Keratinocyte (primary cell): ENCODE measurements at regions not wholly inside any gene's neighbourhood (a gene's known extent, or its start where the extent isn't known, plus 50 kb on each side); places are given as distances from the start of the nearest gene placed in this dataset.

Experiments used
- DNase-seq: peaks from one replicate; pipeline ENCODE4 v3.0.0-alpha.2; 2011; ENCODE audit warnings: low read depth, missing footprints, low spot score
- FAIRE-seq: peaks from 2 replicates; lab custom pipeline; 2011; peaks lifted over from hg19 to GRCh38; lab: Jason Lieb, UNC
- H2AFZ ChIP-seq: 2 replicates; pipeline ENCODE4 v1.6.0; 2012; ENCODE audit warnings: low read length, control low read depth, inconsistent platforms; ENCODE audit not compliant: control insufficient read depth
- H3K27ac ChIP-seq: 2 replicates; pipeline ENCODE4 v1.5.1; 2011; ENCODE audit warnings: low read length; ENCODE audit not compliant: control insufficient read depth, insufficient read depth
- H3K27me3 ChIP-seq: 3 replicates; pipeline ENCODE4 v1.6.0; 2011; ENCODE audit warnings: low read length; ENCODE audit not compliant: control insufficient read depth, insufficient read depth; ENCODE audit errors: extremely low read depth
- H3K36me3 ChIP-seq, 2 experiments: 2 replicates in 1 of 2; 3 replicates in 1 of 2; pipeline ENCODE4 v1.5.1; 2011; ENCODE audit warnings: low read length in 2 of 2, mild to moderate bottlenecking in 1 of 2; ENCODE audit not compliant: control insufficient read depth in 2 of 2, insufficient read depth in 2 of 2; ENCODE audit errors: extremely low read depth in 1 of 2
- H3K4me1 ChIP-seq: 3 replicates; pipeline ENCODE4 v1.5.1; 2011; ENCODE audit warnings: low read length; ENCODE audit not compliant: control insufficient read depth, insufficient read depth; ENCODE audit errors: extremely low read depth
- H3K4me2 ChIP-seq: 3 replicates; pipeline ENCODE4 v1.6.0; 2011; ENCODE audit warnings: low read depth, low read length; ENCODE audit not compliant: control insufficient read depth, insufficient read depth; ENCODE audit errors: extremely low read depth
- H3K4me3 ChIP-seq, 3 experiments: fragments of 200-600 bp in 1 of 3; sonication (generic) in 1 of 3; 2 replicates in 2 of 3; 3 replicates in 1 of 3; pipeline ENCODE4 v1.5.1; 2011 to 2016; ENCODE audit warnings: low read length in 3 of 3, mild to moderate bottlenecking in 3 of 3, control low read depth in 2 of 3, inconsistent platforms in 1 of 3, low read depth in 1 of 3, mixed read lengths in 1 of 3, mixed run types in 1 of 3, moderate library complexity in 1 of 3; ENCODE audit not compliant: control insufficient read depth in 2 of 3, insufficient read depth in 2 of 3; ENCODE audit errors: extremely low read depth in 1 of 3
- H3K79me2 ChIP-seq: 2 replicates; pipeline ENCODE4 v1.6.0; 2012; ENCODE audit warnings: low read length; ENCODE audit not compliant: control insufficient read depth, insufficient read depth
- H3K9ac ChIP-seq: 3 replicates; pipeline ENCODE4 v1.6.0; 2011; ENCODE audit warnings: low read length; ENCODE audit not compliant: control insufficient read depth, insufficient read depth; ENCODE audit errors: extremely low read depth
- H3K9me1 ChIP-seq: 3 replicates; pipeline ENCODE4 v1.6.0; 2011; ENCODE audit warnings: low read length; ENCODE audit not compliant: control insufficient read depth, insufficient read depth; ENCODE audit errors: extremely low read depth
- H3K9me3 ChIP-seq: 2 replicates; pipeline ENCODE4 v1.5.1; 2012; ENCODE audit warnings: low read depth, low read length; ENCODE audit not compliant: control insufficient read depth
- H4K20me1 ChIP-seq: 3 replicates; pipeline ENCODE4 v1.6.0; 2011; ENCODE audit warnings: low read length; ENCODE audit not compliant: control insufficient read depth, insufficient read depth; ENCODE audit errors: extremely low read depth
- CTCF ChIP-seq, 3 experiments: IDR thresholded peaks in 1 of 3; conservative IDR thresholded peaks in 1 of 3; optimal IDR thresholded peaks in 1 of 3; 2 replicates in 2 of 3; 3 replicates in 1 of 3; pipeline versions ENCODE3 to v1.5.1; 2011; ENCODE audit warnings: low read length in 3 of 3, mild to moderate bottlenecking in 3 of 3, moderate library complexity in 2 of 3, control low read depth in 1 of 3, inconsistent platforms in 1 of 3; ENCODE audit not compliant: insufficient read depth in 2 of 3; ENCODE audit errors: extremely low read depth in 1 of 3
- EZH2 ChIP-seq: IDR thresholded peaks from one replicate; pipeline ENCODE4 v1.6.1; 2012; ENCODE audit warnings: inconsistent platforms, mild to moderate bottlenecking, low read length, moderate library complexity
- dilution Hi-C: fragments of 300-500 bp; cut with MboI; formaldehyde crosslinking; loops from one replicate; pipeline ENCODE4 v1.7.0; 2020; ENCODE audit warnings: low sequenced_read_pairs; ENCODE audit not compliant: extremely low pct_ligation_motif_present

GRCh38 chr10:133032231-133032630, 55.5 kb upstream of the ADGRA1 start:
- H3K27ac ChIP-seq = no peak overlapping the region
- H3K9me3 ChIP-seq = no peaks in the 10 kb centered on the region
- H3K4me3 ChIP-seq = no peak overlapping the region
- H3K4me1 ChIP-seq = no peaks in the 10 kb centered on the region
- dilution Hi-C loops = no loop called here
- H3K36me3 ChIP-seq = no peaks in the 10 kb centered on the region
- H3K27me3 ChIP-seq = peaks cover 26% of the 10 kb centered on the region
- no peak for DNase-seq
- H4K20me1 ChIP-seq = no peaks in the 10 kb centered on the region
- H3K9ac ChIP-seq = no peak overlapping the region
- no peak for TF ChIP-seq EZH2
- no peak for TF ChIP-seq CTCF (optimal IDR thresholded peaks at IDR 0.05 in 1 of 3, IDR thresholded peaks at IDR 0.05 in 1 of 3, conservative IDR thresholded peaks at IDR 0.05 in 1 of 3; ENCODE audit: extremely low read depth in 1 of 3, insufficient read depth in 2 of 3, low read length in 3 of 3)
- H2AFZ ChIP-seq = no peak overlapping the region
- FAIRE-seq = no peak
- H3K4me2 ChIP-seq = no peak overlapping the region
- no peaks in the 10 kb centered on the region for H3K9me1 ChIP-seq
- H3K79me2 ChIP-seq = no peaks in the 10 kb centered on the region

GRCh38 chr10:133031541-133032125, 56.1 kb upstream of the ADGRA1 start:
- no peak overlapping the region for H3K9ac ChIP-seq
- no peaks in the 10 kb centered on the region for H3K79me2 ChIP-seq
- H3K36me3 ChIP-seq = no peaks in the 10 kb centered on the region
- FAIRE-seq = no peak
- TF ChIP-seq CTCF (optimal IDR thresholded peaks at IDR 0.05 in 1 of 3, IDR thresholded peaks at IDR 0.05 in 1 of 3, conservative IDR thresholded peaks at IDR 0.05 in 1 of 3; ENCODE audit: extremely low read depth in 1 of 3, insufficient read depth in 2 of 3, low read length in 3 of 3) = no peak
- TF ChIP-seq EZH2 = no peak
- no peaks in the 10 kb centered on the region for H3K9me1 ChIP-seq
- H3K27me3 ChIP-seq = peaks cover 27% of the 10 kb centered on the region
- H3K27ac ChIP-seq = no peak overlapping the region
- H2AFZ ChIP-seq = no peak overlapping the region
- H3K9me3 ChIP-seq = no peaks in the 10 kb centered on the region
- H3K4me2 ChIP-seq = no peak overlapping the region
- dilution Hi-C loops = no loop called here
- DNase-seq = no peak
- no peak overlapping the region for H3K4me3 ChIP-seq
- no peaks in the 10 kb centered on the region for H3K4me1 ChIP-seq
- no peaks in the 10 kb centered on the region for H4K20me1 ChIP-seq
